ENCODE measurements at regions not wholly inside any gene's neighbourhood (a gene's known extent, or its start where the extent isn't known, plus 50 kb on each side); places are given as distances from the start of the nearest gene placed in this dataset.

DNA sequence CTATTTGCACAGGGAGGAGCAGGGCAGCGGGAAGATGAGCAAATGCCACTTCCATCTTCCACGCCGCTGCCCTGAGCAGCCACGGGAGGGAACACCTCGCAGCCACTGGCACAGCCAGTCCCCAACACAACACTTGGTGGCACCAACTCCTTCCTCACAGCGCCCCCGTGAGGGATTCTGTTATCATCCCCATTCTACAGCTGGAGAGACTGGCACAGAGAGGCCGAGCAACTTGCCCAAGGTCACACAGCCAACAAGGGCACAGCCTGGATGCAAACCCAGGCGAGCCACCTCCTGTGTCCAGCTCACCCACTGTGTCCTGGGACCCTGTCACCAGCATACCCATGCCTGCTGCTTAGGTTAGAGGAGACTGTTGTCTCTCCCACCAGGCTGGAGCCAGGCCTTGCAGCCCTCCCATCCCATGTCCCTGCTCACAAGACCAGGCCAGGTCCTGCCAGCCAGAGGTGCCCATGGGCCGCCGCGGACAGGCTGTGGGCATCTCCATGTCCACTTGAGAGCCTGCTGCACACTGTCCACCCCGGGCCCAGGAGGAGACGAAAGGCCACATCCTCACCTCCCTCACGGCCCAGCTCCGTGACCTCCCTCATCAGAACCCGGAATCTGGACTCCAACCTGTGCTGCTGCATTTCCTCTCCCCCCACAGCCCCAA, 57.0 kb downstream of the NCOR2 start:
- TF ChIP-seq, protein P1, sequence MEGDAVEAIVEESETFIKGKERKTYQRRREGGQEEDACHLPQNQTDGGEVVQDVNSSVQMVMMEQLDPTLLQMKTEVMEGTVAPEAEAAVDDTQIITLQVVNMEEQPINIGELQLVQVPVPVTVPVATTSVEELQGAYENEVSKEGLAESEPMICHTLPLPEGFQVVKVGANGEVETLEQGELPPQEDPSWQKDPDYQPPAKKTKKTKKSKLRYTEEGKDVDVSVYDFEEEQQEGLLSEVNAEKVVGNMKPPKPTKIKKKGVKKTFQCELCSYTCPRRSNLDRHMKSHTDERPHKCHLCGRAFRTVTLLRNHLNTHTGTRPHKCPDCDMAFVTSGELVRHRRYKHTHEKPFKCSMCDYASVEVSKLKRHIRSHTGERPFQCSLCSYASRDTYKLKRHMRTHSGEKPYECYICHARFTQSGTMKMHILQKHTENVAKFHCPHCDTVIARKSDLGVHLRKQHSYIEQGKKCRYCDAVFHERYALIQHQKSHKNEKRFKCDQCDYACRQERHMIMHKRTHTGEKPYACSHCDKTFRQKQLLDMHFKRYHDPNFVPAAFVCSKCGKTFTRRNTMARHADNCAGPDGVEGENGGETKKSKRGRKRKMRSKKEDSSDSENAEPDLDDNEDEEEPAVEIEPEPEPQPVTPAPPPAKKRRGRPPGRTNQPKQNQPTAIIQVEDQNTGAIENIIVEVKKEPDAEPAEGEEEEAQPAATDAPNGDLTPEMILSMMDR (conservative IDR thresholded peaks at IDR 0.05 in 1 of 2, IDR thresholded peaks at IDR 0.05 in 1 of 2; ENCODE audit: low read depth in 1 of 2, low read length in 2 of 2) = no peak
- TF ChIP-seq EZH2 (IDR thresholded peaks at IDR 0.05; ENCODE audit: low read length, missing control alignments) = no peak

Measured in fibroblast of lung (primary cell).